GM12878 (cell line): ENCODE measurements at regions not wholly inside any gene's neighbourhood (a gene's known extent, or its start where the extent isn't known, plus 50 kb on each side); places are given as distances from the start of the nearest gene placed in this dataset.

Source experiments
- ATAC-seq: fragments of 200-7000 bp; cut with Tn5 transposase; 3 replicates; pipeline ENCODE4 v1.9.1; 2020; ENCODE audit warnings: mild to moderate bottlenecking, moderate library complexity
- BruUV-seq: library from RNA; stranded (reverse); fragments of 400-500 nt; replicated peaks from 2 replicates; lab custom pipeline; 2021; lab: Mats Ljungman, UMichigan
- CTCF ChIA-PET: fragments of 300-600 bp; sonication (Branson Sonifier 250); formaldehyde crosslinking; extraction: SDS; loops from one replicate; lab custom pipeline; 2021; ENCODE audit warnings: inconsistent platforms; lab: Yijun Ruan, JAX
- POLR2A ChIA-PET: fragments of 350-600 bp; formaldehyde crosslinking; extraction: SDS; loops from one replicate; lab custom pipeline; 2021; ENCODE audit warnings: inconsistent platforms; lab: Charles Lee
- RAD21 ChIA-PET: fragments of 300-600 bp; sonication (Branson Sonifier 250); formaldehyde crosslinking; loops from one replicate; lab custom pipeline; 2023; ENCODE audit warnings: antibody characterized with exemption; ENCODE audit not compliant: unreplicated experiment; lab: Charles Lee
- SMC1A ChIA-PET: fragments of 300-600 bp; sonication (Branson Sonifier 250); formaldehyde crosslinking; loops from one replicate; lab custom pipeline; 2023; ENCODE audit not compliant: unreplicated experiment, uncharacterized antibody; lab: Charles Lee
- DNase-seq: peaks from one replicate; pipeline ENCODE4 v3.0.0-alpha.2; 2011; ENCODE audit warnings: low read depth, low spot score
- FAIRE-seq: peaks from 3 replicates; lab custom pipeline; 2011; peaks lifted over from hg19 to GRCh38; lab: Jason Lieb, UNC
- H2AFZ ChIP-seq: 2 replicates; pipeline ENCODE4 v1.6.0; 2011; ENCODE audit warnings: low read depth, low read length, control low read depth; ENCODE audit not compliant: control insufficient read depth
- H3K27ac ChIP-seq: 2 replicates; pipeline ENCODE4 v1.5.1; 2011; ENCODE audit warnings: control low read depth; ENCODE audit not compliant: control insufficient read depth, insufficient read depth
- H3K27me3 ChIP-seq, 2 experiments: replicated peaks in 1 of 2; 2 replicates each; pipeline versions ENCODE4 v1.6.0 to v1.6.1; 2011; ENCODE audit warnings: low read length in 1 of 2; ENCODE audit not compliant: control insufficient read depth in 2 of 2, insufficient read depth in 2 of 2
- H3K36me3 ChIP-seq, 2 experiments: 2 replicates each; pipeline ENCODE4 v1.5.1; 2011; ENCODE audit warnings: low read length in 1 of 2; ENCODE audit not compliant: control insufficient read depth in 2 of 2, insufficient read depth in 2 of 2
- H3K4me1 ChIP-seq: 2 replicates; pipeline ENCODE4 v1.6.1; 2011; ENCODE audit warnings: mild to moderate bottlenecking, low read length, moderate library complexity, mixed read lengths; ENCODE audit not compliant: control insufficient read depth, insufficient read depth
- H3K4me2 ChIP-seq: 2 replicates; pipeline ENCODE4 v1.6.0; 2011; ENCODE audit warnings: control low read depth; ENCODE audit not compliant: control insufficient read depth, insufficient read depth
- H3K4me3 ChIP-seq: fragments of 200-600 bp; sonication (generic); 2 replicates; pipeline ENCODE4 v1.5.1; 2016
- H3K79me2 ChIP-seq: 2 replicates; pipeline ENCODE4 v1.6.0; 2011; ENCODE audit warnings: low read length; ENCODE audit not compliant: control insufficient read depth, insufficient read depth
- H3K9ac ChIP-seq: 2 replicates; pipeline ENCODE4 v1.8.0; 2011; ENCODE audit warnings: low read length, control low read depth, mixed read lengths; ENCODE audit not compliant: control insufficient read depth, insufficient read depth
- H3K9me3 ChIP-seq: replicated peaks from 3 replicates; pipeline ENCODE4 v1.5.1; 2011; ENCODE audit warnings: mild to moderate bottlenecking, low read length; ENCODE audit not compliant: control insufficient read depth, insufficient read depth
- H4K20me1 ChIP-seq: 2 replicates; pipeline ENCODE4 v1.6.0; 2011; ENCODE audit not compliant: control insufficient read depth, insufficient read depth
- CBX5 ChIP-seq: sonication (generic); IDR thresholded peaks from 2 replicates; pipeline ENCODE4 v1.6.1; 2016; ENCODE audit warnings: low read depth, moderate library complexity, mild to moderate bottlenecking, inconsistent platforms
- CREM ChIP-seq: IDR thresholded peaks from 2 replicates; pipeline ENCODE4 v1.6.1; 2014; ENCODE audit warnings: antibody characterized with exemption, low read depth
- KLF5 ChIP-seq: fragments of 450-650 bp; IDR thresholded peaks from 2 replicates; pipeline ENCODE4 v1.6.1; 2014; ENCODE audit warnings: mild to moderate bottlenecking; ENCODE audit not compliant: partially characterized antibody
- MXI1 ChIP-seq: fragments of 150-350 bp; IDR thresholded peaks from 2 replicates; pipeline ENCODE4 v1.6.1; 2011; ENCODE audit warnings: low read depth, mild to moderate bottlenecking, inconsistent platforms, low read length, improper control_type of control experiment
- PBX3 ChIP-seq: IDR thresholded peaks from 2 replicates; pipeline ENCODE4 v1.6.1; 2011; ENCODE audit warnings: mild to moderate bottlenecking, low read depth, low read length, moderate library complexity; ENCODE audit not compliant: insufficient replicate concordance
- REST ChIP-seq: IDR thresholded peaks from 2 replicates; pipeline ENCODE4 v1.6.1; 2012; ENCODE audit warnings: mild to moderate bottlenecking, low read depth, low read length
- RFX5 ChIP-seq: IDR thresholded peaks from 2 replicates; pipeline ENCODE4 v1.6.1; 2011; ENCODE audit warnings: low read depth, low read length, improper control_type of control experiment
- SREBF1 ChIP-seq: IDR thresholded peaks from 2 replicates; pipeline ENCODE4 v1.6.1; 2012; ENCODE audit warnings: mild to moderate bottlenecking, low read length
- SUZ12 ChIP-seq: fragments of 200-600 bp; sonication (generic); IDR thresholded peaks from one replicate; pipeline ENCODE4 v1.6.1; 2018; ENCODE audit warnings: antibody characterized with exemption, mild to moderate bottlenecking; ENCODE audit not compliant: unreplicated experiment
- YBX1 ChIP-seq: fragments of 450-650 bp; IDR thresholded peaks from 2 replicates; pipeline ENCODE4 v1.6.1; 2016; ENCODE audit warnings: antibody characterized with exemption
- ZBED1 ChIP-seq: IDR thresholded peaks from 2 replicates; pipeline ENCODE4 v1.6.1; 2016; ENCODE audit warnings: borderline replicate concordance
- ZBTB4 ChIP-seq: fragments of 450-650 bp; formaldehyde crosslinking; IDR thresholded peaks from 2 replicates; pipeline ENCODE4 v1.4.0; 2022; ENCODE audit warnings: mild to moderate bottlenecking, moderate library complexity
- WGBS: methylation state at CpG from one replicate; pipeline ENCODE4 v1.1.6; 2016; ENCODE audit warnings: low lambda C conversion rate; ENCODE audit not compliant: insufficient replicate concordance, insufficient coverage; ENCODE audit errors: missing lambda C conversion rate; 5-methylcytosine and 5-hydroxymethylcytosine counted together
- in situ Hi-C: fragments of 300-500 bp; cut with MboI; formaldehyde crosslinking; loops from 9 replicates; pipeline ENCODE4 v1.14.3; 2018; ENCODE audit warnings: mixed read lengths
- intact Hi-C: fragments of 100-400 bp; cut with micrococcal nuclease; formaldehyde crosslinking; loops from one replicate; pipeline ENCODE4 v1.14.2; 2022; ENCODE audit not compliant: unreplicated experiment

GRCh38 chr13:73412933-73413332, 354.1 kb downstream of the KLF5 start (continued):
- TF ChIP-seq PBX3 = no peak
- TF ChIP-seq ZBED1 = no peak
- TF ChIP-seq ZBTB4 (CRISPR knock-in tag) = no peak

- Histone ChIP-seq H3K4me3 (no peak overlapping the region), H3K27me3 (no peaks in the 10 kb centered on the region), H3K4me2 (no peak overlapping the region), H3K79me2 (no peaks in the 10 kb centered on the region), H4K20me1 (no peaks in the 10 kb centered on the region), H3K36me3 (no peaks in the 10 kb centered on the region), H2AFZ (no peak overlapping the region), H3K27ac (no peak overlapping the region), H3K9ac (no peak overlapping the region), H3K4me1 (no peaks in the 10 kb centered on the region), H3K9me3 (no peaks in the 10 kb centered on the region)
- CTCF ChIA-PET = no interaction called here
- RAD21 ChIA-PET = interaction anchor here (1.1 kb wide), 1 partner anchor 571 kb away, joined by 4 read pairs; no protein-coding TSS in a partner anchor
- POLR2A ChIA-PET = interaction anchor here (0.6 kb wide), 1 partner anchor 847 kb away, joined by 3 read pairs; no protein-coding TSS in a partner anchor
- FAIRE-seq = no peak
- in situ Hi-C loops = loop anchor here (25.0 kb wide), 1 partner anchor 599 kb away; no protein-coding TSS in a partner anchor
- DNase-seq = no peak
- intact Hi-C loops = no loop called here
- SMC1A ChIA-PET = interaction anchor here (0.6 to 1.1 kb wide), 3 partner anchors 132 to 1470 kb away, joined by 3 read pairs; no protein-coding TSS in a partner anchor
- WGBS = 6% methylated on average over 7 of the region's 7 CpGs
- no TSS peak for BruUV-seq
- ATAC-seq = no peak
- no peak for TF ChIP-seq RFX5
- TF ChIP-seq REST = no peak
- TF ChIP-seq YBX1 = no peak
- no peak for TF ChIP-seq KLF5
- no peak for TF ChIP-seq CBX5
- TF ChIP-seq CREM = no peak
- no peak for TF ChIP-seq SUZ12
- TF ChIP-seq SREBF1 = no peak
- TF ChIP-seq MXI1 = no peak
These were observed 352.4 kb downstream of the KLF5 start for GRCh38 chr13:73411067-73411809.
